Epithelial cell of proximal tubule (primary cell): ENCODE measurements at regions not wholly inside any gene's neighbourhood (a gene's known extent, or its start where the extent isn't known, plus 50 kb on each side); places are given as distances from the start of the nearest gene placed in this dataset.

Experiments used
- DNase-seq: peaks from one replicate; pipeline ENCODE4 v3.0.0-alpha.2; 2011; ENCODE audit warnings: low read depth
- H3K4me3 ChIP-seq: 2 replicates; pipeline ENCODE4 v1.5.1; 2011; ENCODE audit warnings: low read depth, mild to moderate bottlenecking, low read length
- TF ChIP-seq, protein P1 (sequence below): conservative IDR thresholded peaks from 2 replicates; pipeline ENCODE4 v1.5.1; 2012; ENCODE audit warnings: low read depth, mild to moderate bottlenecking, low read length

DNA sequence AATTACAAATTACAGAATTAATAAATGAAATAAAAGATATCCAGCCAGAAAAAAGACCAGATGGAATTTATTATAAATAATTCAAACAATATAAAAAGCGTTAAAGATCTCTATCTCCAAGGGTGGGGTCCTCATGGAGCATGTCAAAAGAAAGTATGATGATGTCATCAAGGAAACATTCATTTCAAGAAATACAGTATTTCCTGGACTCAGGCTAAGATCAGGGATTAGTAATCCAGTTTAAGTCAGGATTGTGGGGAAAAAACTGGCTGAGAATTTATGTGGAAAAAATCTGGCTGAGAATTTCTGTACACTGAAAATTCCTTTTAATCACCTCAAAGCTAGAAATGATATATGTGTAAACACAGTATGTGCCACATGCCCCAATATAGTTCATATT lies 1075.3 kb downstream of the XPNPEP1 start:
- no peak for DNase-seq
- H3K4me3 ChIP-seq, result no peak overlapping the region
- TF ChIP-seq, protein P1, sequence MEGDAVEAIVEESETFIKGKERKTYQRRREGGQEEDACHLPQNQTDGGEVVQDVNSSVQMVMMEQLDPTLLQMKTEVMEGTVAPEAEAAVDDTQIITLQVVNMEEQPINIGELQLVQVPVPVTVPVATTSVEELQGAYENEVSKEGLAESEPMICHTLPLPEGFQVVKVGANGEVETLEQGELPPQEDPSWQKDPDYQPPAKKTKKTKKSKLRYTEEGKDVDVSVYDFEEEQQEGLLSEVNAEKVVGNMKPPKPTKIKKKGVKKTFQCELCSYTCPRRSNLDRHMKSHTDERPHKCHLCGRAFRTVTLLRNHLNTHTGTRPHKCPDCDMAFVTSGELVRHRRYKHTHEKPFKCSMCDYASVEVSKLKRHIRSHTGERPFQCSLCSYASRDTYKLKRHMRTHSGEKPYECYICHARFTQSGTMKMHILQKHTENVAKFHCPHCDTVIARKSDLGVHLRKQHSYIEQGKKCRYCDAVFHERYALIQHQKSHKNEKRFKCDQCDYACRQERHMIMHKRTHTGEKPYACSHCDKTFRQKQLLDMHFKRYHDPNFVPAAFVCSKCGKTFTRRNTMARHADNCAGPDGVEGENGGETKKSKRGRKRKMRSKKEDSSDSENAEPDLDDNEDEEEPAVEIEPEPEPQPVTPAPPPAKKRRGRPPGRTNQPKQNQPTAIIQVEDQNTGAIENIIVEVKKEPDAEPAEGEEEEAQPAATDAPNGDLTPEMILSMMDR, result no peak

- no peak overlapping the region for H3K4me3 ChIP-seq
- TF ChIP-seq, protein P1, result no peak
- no peak for DNase-seq
Observed at GRCh38 chr10:108840944-108841343, 1082.4 kb downstream of the XPNPEP1 start.

DNA sequence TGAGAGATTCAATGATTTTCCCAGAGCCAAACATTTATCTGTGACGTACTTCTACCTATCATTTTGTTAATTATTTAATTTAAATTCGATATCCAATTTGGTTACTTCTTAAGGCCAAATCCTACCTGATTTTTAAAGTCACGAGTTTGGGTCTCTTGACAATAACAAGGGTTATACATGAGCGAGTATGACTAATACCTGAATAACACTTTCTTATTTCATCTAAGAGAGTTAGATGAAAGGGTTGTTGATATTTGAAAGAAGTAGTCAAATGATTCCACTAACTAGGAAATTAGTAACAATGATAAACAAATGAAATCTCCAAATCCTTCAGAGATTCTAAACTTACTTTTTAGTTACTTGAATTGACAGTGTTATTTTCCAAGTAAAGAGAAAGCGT lies 1086.9 kb downstream of the XPNPEP1 start:
- DNase-seq, result no peak
- H3K4me3 ChIP-seq, result no peak overlapping the region
- TF ChIP-seq, protein P1, result no peak

GRCh38 chr10:108822026-108822425 lies 1101.3 kb downstream of the XPNPEP1 start:
- no peak for DNase-seq
- TF ChIP-seq, protein P1, result no peak

DNA sequence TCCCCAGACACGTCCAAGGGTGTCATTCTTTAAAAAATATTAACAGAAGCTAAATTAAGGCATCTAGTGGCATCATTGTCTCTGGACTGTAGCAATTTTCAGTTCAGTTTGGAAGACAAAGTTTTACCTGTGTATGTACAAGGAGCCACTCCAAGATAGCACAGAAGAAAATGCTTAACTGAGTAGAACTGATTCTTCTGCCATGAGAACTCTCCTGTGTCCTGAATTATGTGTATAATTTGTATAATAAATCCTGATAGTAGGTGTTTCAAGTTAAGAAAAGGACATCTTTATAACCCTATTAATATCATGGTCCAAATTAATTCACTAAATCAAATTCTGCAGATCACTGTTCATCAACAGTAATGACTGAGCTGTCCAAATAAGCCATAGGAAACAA lies 1104.0 kb downstream of the XPNPEP1 start:
- TF ChIP-seq, protein P1, result no peak
- no peak for DNase-seq
- no peak overlapping the region for H3K4me3 ChIP-seq

More at GRCh38 chr10:108822026-108822425, 1101.3 kb downstream of the XPNPEP1 start:
- no peak overlapping the region for H3K4me3 ChIP-seq

DNA sequence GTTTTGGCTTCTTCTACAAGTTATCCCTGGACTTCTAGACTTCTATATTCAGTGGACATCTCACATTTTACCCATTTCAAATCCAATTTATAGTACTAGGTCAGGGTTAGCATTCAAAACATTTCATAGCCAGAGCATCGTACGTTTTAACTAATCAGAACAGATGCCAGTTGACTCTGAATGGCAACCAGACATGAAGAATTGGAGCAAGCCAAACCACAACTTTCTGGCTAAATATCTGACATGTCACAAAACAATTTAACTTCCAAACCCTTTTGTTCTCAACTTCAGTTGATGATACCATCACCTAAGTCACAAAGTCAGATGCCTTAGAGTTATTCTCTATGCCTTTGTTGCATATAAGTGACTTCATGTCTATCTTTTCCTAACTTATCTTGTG lies 1105.7 kb downstream of the XPNPEP1 start:
- no peak for DNase-seq
- no peak overlapping the region for H3K4me3 ChIP-seq
- TF ChIP-seq, protein P1, result no peak

DNA sequence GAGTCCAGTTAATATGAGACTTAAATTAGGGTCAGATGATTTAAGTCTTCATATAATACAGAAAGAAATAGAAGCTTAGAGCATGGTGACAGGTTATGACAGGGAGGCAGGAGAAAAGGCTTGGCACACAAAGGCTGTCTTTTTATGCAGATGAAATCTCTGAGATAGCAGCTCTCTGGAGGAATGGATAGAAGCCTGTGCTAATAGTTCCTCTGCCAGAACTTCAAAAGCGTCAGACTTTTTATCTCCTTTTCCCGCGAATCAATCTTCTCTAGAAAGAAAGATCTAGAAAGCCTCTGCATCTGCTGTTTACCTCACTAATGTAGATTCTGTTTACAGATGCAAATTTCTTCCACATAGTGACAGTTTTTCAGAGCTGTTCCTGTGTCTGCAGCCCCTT lies 1106.2 kb downstream of the XPNPEP1 start:
- TF ChIP-seq, protein P1, result no peak
- no peak overlapping the region for H3K4me3 ChIP-seq
- DNase-seq, result no peak
